ENCODE measurements at regions not wholly inside any gene's neighbourhood (a gene's known extent, or its start where the extent isn't known, plus 50 kb on each side); places are given as distances from the start of the nearest gene placed in this dataset.
A peak's percentile ranks its signal among the peaks of the same experiment; 100 is the strongest.
"Not testable (repeated sequence)": the region's sequence is repeated elsewhere in the genome, so short reads cannot be mapped to it uniquely, and the experiment has no call there.

GRCh38 chr5:71910741-71911140 is 191.7 kb downstream of the CARTPT start:
- DNase-seq, result no peak

GRCh38 chr5:71912021-71912420 is 192.9 kb downstream of the CARTPT start:
- DNase-seq, result no peak

- no peak for DNase-seq
These were observed 193.0 kb upstream of the MAP1B start for GRCh38 chr5:71914281-71914680.

- DNase-seq, result no peak
These were observed 184.6 kb upstream of the MAP1B start for GRCh38 chr5:71922584-71923106.

- no peak for DNase-seq
These were observed 183.5 kb upstream of the MAP1B start for GRCh38 chr5:71923755-71924154.

GRCh38 chr5:71924325-71924724 is 182.9 kb upstream of the MAP1B start:
- DNase-seq, result no peak

- DNase-seq, result no peak
These were observed 182.3 kb upstream of the MAP1B start for GRCh38 chr5:71924980-71925379.

GRCh38 chr5:71925608-71926091 is 181.6 kb upstream of the MAP1B start:
- DNase-seq, result no peak

- DNase-seq, result no peak
These were observed 178.3 kb upstream of the MAP1B start for GRCh38 chr5:71929003-71929402.

GRCh38 chr5:71930554-71930953 is 176.7 kb upstream of the MAP1B start:
- not testable (repeated sequence) for DNase-seq

GRCh38 chr5:71932131-71932654 is 175.1 kb upstream of the MAP1B start:
- DNase-seq, result no peak

- peak; percentile 80 for DNase-seq
These were observed 174.5 kb upstream of the MAP1B start for GRCh38 chr5:71932655-71933338.

GRCh38 chr5:71934322-71934721 is 173.0 kb upstream of the MAP1B start:
- DNase-seq, result no peak

- no peak for DNase-seq
These were observed 169.2 kb upstream of the MAP1B start for GRCh38 chr5:71937921-71938698.

- DNase-seq, result no peak
These were observed 168.4 kb upstream of the MAP1B start for GRCh38 chr5:71938895-71939294.

GRCh38 chr5:71939452-71940230 is 167.6 kb upstream of the MAP1B start:
- DNase-seq, result no peak

GRCh38 chr5:71943874-71944273 is 163.4 kb upstream of the MAP1B start:
- no peak for DNase-seq

GRCh38 chr5:71945436-71945835 is 161.8 kb upstream of the MAP1B start:
- DNase-seq, result no peak

- DNase-seq, result no peak
These were observed 160.8 kb upstream of the MAP1B start for GRCh38 chr5:71946343-71947030.

GRCh38 chr5:71948206-71948605 is 159.1 kb upstream of the MAP1B start:
- DNase-seq, result no peak

- no peak for DNase-seq
These were observed 157.5 kb upstream of the MAP1B start for GRCh38 chr5:71949772-71950171.

GRCh38 chr5:71953866-71954265 is 153.4 kb upstream of the MAP1B start:
- DNase-seq, result no peak

All from hematopoietic multipotent progenitor cell treated with erythropoietin and hydrocortisone succinate and interleukin-3 and kit ligand, for 8 days (in vitro differentiated cells).